ENCODE measurements at regions not wholly inside any gene's neighbourhood (a gene's known extent, or its start where the extent isn't known, plus 50 kb on each side); places are given as distances from the start of the nearest gene placed in this dataset.
"Not testable (repeated sequence)": the region's sequence is repeated elsewhere in the genome, so short reads cannot be mapped to it uniquely, and the experiment has no call there.

- DNase-seq (ENCODE audit: extremely low read depth, low read depth): no peak
- no peak for TF ChIP-seq CTCF (IDR thresholded peaks at IDR 0.05; ENCODE audit: low read depth, low read length, missing control alignments)
- H3K4me3 ChIP-seq (replicated peaks; ENCODE audit: low read depth, low read length): no peak overlapping the region
Observed at GRCh38 chr6:113221850-113222249, 635.3 kb upstream of the MARCKS start.

- TF ChIP-seq CTCF (IDR thresholded peaks at IDR 0.05; ENCODE audit: low read depth, low read length, missing control alignments): no peak
- no peak overlapping the region for H3K4me3 ChIP-seq (replicated peaks; ENCODE audit: low read depth, low read length)
- no peak for DNase-seq (ENCODE audit: extremely low read depth, low read depth)
Observed at GRCh38 chr6:113246186-113246585, 611.0 kb upstream of the MARCKS start.

- DNase-seq (ENCODE audit: extremely low read depth, low read depth): no peak
- no peak for TF ChIP-seq CTCF (IDR thresholded peaks at IDR 0.05; ENCODE audit: low read depth, low read length, missing control alignments)
Observed at GRCh38 chr6:113248532-113248931, 608.6 kb upstream of the MARCKS start.

GRCh38 chr6:113254194-113254593 lies 603.0 kb upstream of the MARCKS start:
- H3K4me3 ChIP-seq (replicated peaks; ENCODE audit: low read depth, low read length); DNase-seq (ENCODE audit: extremely low read depth, low read depth): not testable (repeated sequence)

More at GRCh38 chr6:113248532-113248931, 608.6 kb upstream of the MARCKS start:
- H3K4me3 ChIP-seq (replicated peaks; ENCODE audit: low read depth, low read length): no peak overlapping the region

- H3K4me3 ChIP-seq (replicated peaks; ENCODE audit: low read depth, low read length): no peak overlapping the region
- no peak for DNase-seq (ENCODE audit: extremely low read depth, low read depth)
- no peak for TF ChIP-seq CTCF (IDR thresholded peaks at IDR 0.05; ENCODE audit: low read depth, low read length, missing control alignments)
Observed at GRCh38 chr6:113258771-113259170, 598.4 kb upstream of the MARCKS start.

GRCh38 chr6:113271437-113271836 lies 585.7 kb upstream of the MARCKS start:
- no peak overlapping the region for H3K4me3 ChIP-seq (replicated peaks; ENCODE audit: low read depth, low read length)
- DNase-seq (ENCODE audit: extremely low read depth, low read depth): peak; percentile 17
- TF ChIP-seq CTCF (IDR thresholded peaks at IDR 0.05; ENCODE audit: low read depth, low read length, missing control alignments): no peak

GRCh38 chr6:113276601-113277000 lies 580.5 kb upstream of the MARCKS start:
- H3K4me3 ChIP-seq (replicated peaks; ENCODE audit: low read depth, low read length): no peak overlapping the region
- DNase-seq (ENCODE audit: extremely low read depth, low read depth): no peak
- no peak for TF ChIP-seq CTCF (IDR thresholded peaks at IDR 0.05; ENCODE audit: low read depth, low read length, missing control alignments)
